Amniotic epithelial cell (primary cell): ENCODE measurements at regions not wholly inside any gene's neighbourhood (a gene's known extent, or its start where the extent isn't known, plus 50 kb on each side); places are given as distances from the start of the nearest gene placed in this dataset.
A peak's percentile ranks its signal among the peaks of the same experiment; 100 is the strongest.
"Not testable (repeated sequence)": the region's sequence is repeated elsewhere in the genome, so short reads cannot be mapped to it uniquely, and the experiment has no call there.

Source experiments
- DNase-seq: peaks from one replicate; pipeline ENCODE4 v3.0.0-alpha.2; 2010; ENCODE audit warnings: low read depth

- DNase-seq, result no peak
Measured at GRCh38 chr6:120357447-120357846, 976.8 kb downstream of the TBC1D32 start.

- DNase-seq, result peak; percentile 14
Measured at GRCh38 chr6:120355822-120356221, 978.5 kb downstream of the TBC1D32 start.

- DNase-seq, result peak; percentile 1
Measured at GRCh38 chr6:120354452-120355098, 979.7 kb downstream of the TBC1D32 start.

- DNase-seq, result no peak
Measured at GRCh38 chr6:120352491-120352890, 981.8 kb downstream of the TBC1D32 start.

GRCh38 chr6:120348926-120349325, 985.4 kb downstream of the TBC1D32 start:
- DNase-seq, result no peak

- DNase-seq, result no peak
Measured at GRCh38 chr6:120328521-120328920, 979.0 kb upstream of the MAN1A1 start.

- DNase-seq, result no peak
Measured at GRCh38 chr6:120320481-120321162, 971.1 kb upstream of the MAN1A1 start.

- no peak for DNase-seq
Measured at GRCh38 chr6:120304223-120304622, 954.7 kb upstream of the MAN1A1 start.

- no peak for DNase-seq
Measured at GRCh38 chr6:120303527-120303926, 954.0 kb upstream of the MAN1A1 start.

DNA sequence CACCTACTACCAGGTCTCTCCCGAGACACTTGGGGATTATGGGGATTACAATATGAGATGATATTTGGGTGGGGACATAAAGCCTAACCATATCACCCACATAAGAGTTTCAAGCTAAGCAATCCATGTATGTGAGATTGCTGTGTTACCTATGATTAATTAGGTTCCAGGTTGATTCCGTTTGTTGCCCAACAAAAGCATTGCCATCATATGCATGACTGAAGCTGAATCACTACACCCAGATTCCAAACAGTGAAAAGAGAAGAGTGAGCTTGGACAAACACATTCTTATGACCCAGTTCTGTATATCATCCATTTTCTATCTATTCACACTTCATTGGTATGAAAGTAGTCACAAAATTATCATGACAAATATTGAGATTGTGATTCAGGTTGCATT, 952.5 kb upstream of the MAN1A1 start:
- no peak for DNase-seq

GRCh38 chr6:120290964-120291363, 941.4 kb upstream of the MAN1A1 start:
- no peak for DNase-seq

- DNase-seq, result no peak
Measured at GRCh38 chr6:120282005-120282404, 932.4 kb upstream of the MAN1A1 start.

DNA sequence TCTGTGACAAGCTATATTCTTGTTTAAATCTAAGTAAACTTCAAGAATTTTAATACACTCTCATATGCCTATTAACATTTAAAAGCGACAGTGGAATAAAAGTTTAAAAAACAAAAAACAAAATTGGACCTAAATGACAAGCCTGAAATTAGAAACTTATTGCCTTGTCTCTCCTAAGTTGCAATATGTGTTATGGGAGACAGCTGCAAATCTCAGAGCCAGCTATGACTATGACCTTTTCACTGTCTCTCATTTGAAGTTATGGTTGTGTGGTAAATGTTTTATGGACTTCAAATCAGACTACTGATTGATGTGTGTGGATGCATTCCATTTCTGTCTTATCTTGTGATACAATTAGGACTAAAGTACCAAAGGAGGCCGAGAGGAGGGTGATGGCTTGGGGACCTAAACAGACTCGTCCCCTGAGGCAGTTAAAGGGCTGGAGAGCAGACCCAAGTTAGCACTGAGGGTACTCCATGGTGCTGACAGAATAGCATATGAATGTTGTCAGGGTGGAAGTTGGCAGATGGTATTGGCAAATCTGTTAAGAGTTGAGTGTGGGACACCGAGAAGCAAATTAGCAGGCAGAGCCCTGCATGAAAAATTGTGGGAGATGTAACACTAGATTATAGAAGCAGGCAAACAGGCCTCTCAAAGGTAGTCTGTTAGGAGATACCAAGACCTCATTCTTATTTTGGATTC, 930.1 kb upstream of the MAN1A1 start:
- no peak for DNase-seq

GRCh38 chr6:120278689-120279396, 929.3 kb upstream of the MAN1A1 start:
- DNase-seq, result no peak

DNA sequence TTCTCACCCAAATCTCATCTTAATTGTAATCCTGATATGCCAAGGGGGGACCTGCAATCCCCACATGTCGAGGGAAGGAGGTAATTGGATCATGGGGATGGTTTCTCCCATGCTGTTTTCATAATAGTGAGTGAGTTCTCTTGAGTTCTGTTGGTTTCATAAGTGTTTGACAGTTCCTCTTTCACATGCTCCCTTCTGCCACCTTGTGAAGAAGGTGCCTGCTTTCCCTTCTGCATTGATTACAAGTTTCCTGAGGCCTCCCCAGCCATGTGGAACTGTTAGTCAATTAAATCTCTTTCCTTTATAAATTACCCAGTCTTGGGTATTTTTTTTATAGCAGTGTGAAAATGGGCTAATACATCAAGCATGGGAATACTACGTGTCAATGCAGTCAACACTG, 925.0 kb upstream of the MAN1A1 start:
- DNase-seq, result no peak

- no peak for DNase-seq
Measured at GRCh38 chr6:120273411-120273810, 923.9 kb upstream of the MAN1A1 start.

DNA sequence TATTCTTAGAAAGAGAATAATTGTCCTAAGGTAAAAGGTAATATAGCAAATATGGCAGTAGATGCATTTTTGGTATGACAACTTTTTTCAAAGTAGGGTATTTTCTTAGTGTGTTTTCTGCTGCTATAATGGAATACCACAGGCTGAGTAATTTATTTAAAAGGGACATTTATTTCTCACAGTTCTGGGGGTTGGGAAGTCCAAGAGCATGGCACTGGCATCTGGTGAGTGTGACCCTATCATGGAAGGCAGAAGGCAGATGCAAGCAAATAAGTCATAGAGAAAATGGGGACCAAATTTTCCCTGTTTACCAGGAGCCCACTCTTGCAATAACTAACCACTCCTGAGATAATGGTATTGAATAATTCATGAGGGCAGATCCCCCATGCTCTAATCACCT, 922.5 kb upstream of the MAN1A1 start:
- no peak for DNase-seq

DNA sequence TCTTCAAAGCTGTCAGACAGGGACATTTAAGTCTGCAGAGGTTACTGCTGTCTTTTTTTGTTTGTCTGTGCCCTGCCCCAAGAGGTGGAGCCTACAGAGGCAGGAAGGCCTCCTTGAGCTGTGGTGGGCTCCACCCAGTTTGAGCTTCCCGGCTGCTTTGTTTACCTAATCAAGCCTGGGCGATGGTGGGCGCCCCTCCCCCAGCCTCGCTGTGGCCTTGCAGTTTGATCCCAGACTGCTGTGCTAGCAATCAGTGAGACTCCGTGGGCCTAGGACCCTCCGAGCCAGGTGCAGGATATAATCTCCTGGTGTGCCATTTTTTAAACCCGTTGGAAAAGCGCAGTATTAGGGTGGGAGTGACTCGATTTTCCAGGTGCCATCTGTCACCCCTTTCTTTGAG, 918.7 kb upstream of the MAN1A1 start:
- DNase-seq, result not testable (repeated sequence)

- DNase-seq, result no peak
Measured at GRCh38 chr6:120262354-120262753, 912.8 kb upstream of the MAN1A1 start.

DNA sequence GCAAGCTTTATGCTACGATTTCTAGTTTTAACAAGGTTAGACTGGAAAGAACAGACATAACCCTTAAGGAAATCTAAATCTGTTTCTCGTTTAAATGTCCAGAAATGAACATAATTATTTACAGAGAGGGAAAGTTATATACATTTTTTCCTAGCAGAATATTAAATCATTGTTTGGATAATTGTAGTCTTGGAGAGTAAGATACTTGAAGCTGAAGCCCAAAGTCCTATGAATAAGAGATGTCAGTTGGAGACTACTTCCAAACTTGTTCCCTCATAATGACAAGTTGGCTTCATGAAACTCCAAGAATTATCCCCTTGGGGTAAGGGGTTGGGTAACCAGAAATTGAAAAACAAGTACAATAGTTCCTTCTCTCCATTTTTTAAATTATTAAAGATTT, 911.1 kb upstream of the MAN1A1 start:
- DNase-seq, result no peak

GRCh38 chr6:120254651-120255050, 905.1 kb upstream of the MAN1A1 start:
- no peak for DNase-seq

DNA sequence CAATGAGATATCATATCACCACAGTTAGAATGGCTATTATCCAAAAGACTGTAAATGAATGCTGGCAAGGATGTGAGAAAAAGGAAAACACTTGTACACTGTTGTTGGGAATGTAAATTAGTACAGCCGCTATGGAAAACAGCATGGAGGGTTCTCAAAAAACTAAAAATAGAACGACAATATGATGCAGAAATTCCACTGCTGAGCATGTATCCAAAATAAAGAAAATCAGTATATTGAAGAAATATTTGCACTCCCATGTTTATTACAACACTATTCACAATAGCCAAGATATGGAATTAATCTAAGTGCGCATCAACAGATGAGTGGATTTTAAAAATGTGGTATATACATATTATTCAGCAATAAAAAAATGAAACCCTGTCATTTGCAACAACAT, 898.9 kb upstream of the MAN1A1 start:
- no peak for DNase-seq

DNA sequence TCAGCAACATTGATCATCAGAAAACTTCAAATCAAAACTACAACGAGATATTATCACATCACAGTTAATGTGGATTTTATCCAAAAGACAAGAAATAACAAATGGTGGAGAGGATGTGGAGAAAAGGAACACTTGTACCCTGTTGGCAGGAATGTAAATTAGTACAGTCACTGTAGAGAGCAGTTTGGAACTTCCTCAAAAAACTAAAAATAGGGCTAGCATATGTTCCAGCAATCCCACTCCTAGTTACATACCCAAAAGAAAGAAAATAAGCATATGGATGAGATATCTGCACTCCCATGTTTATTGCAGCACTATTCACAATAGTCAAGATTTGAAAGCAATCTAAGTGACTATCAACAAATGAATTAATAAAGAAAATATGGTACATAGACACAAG, 887.7 kb upstream of the MAN1A1 start:
- DNase-seq, result no peak
